AG04450 (cell line): ENCODE measurements at regions not wholly inside any gene's neighbourhood (a gene's known extent, or its start where the extent isn't known, plus 50 kb on each side); places are given as distances from the start of the nearest gene placed in this dataset.

Experiments used
- CTCF ChIA-PET: fragments of 300-600, 350-600 bp; formaldehyde crosslinking; extraction: SDS; loops from one replicate; lab custom pipeline; 2022; ENCODE audit warnings: antibody characterized with exemption, inconsistent platforms; lab: Charles Lee
- POLR2A ChIA-PET: fragments of 350-600 bp; formaldehyde crosslinking; extraction: SDS; loops from one replicate; lab custom pipeline; 2021; ENCODE audit warnings: antibody characterized with exemption, inconsistent platforms; lab: Yijun Ruan, JAX
- DNase-seq: peaks from one replicate; pipeline ENCODE4 v3.0.0-alpha.2; 2011; ENCODE audit warnings: low read depth, low spot score
- H3K27ac ChIP-seq: one replicate; pipeline ENCODE4 v1.5.1; 2012; ENCODE audit warnings: low read depth, low read length, control low read depth
- H3K27me3 ChIP-seq: one replicate; pipeline ENCODE4 v1.6.0; 2012; ENCODE audit warnings: low read length; ENCODE audit not compliant: control insufficient read depth, insufficient read depth
- H3K4me3 ChIP-seq: 2 replicates; pipeline ENCODE4 v1.5.1; 2011; ENCODE audit warnings: mild to moderate bottlenecking, low read depth, low read length, control low read depth
- H3K9me3 ChIP-seq: 2 replicates; pipeline ENCODE4 v1.5.1; 2012; ENCODE audit warnings: low read length; ENCODE audit not compliant: control insufficient read depth, insufficient read depth
- TF ChIP-seq, protein P1 (sequence below): IDR thresholded peaks from 2 replicates; pipeline ENCODE4 v1.5.1; 2011; ENCODE audit warnings: low read depth, low read length, control low read depth, inconsistent platforms

DNA sequence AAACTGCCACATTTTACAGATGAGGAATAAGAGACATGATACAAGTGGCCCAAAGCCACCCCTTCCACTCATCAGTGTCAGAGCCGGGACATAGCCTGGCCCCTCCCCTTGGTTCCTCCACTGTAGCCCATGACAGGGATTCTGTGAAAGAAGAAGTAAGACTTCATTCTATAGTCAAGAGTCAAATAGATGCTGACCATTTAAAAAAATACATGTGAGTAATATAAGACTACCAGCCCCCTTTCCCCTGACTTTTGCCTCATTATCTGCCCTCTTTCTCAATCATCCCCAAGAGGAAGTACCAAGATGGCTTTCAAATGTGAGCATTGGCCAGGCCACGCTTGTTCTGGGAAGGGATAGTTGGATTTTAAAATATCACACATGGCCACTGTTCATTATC is 57.8 kb upstream of the TAB2 start:
- peaks cover 13% of the 10 kb centered on the region for H3K27me3 ChIP-seq
- no peak for DNase-seq
- CTCF ChIA-PET: no interaction called here
- no peak overlapping the region for H3K27ac ChIP-seq
- TF ChIP-seq, protein P1, sequence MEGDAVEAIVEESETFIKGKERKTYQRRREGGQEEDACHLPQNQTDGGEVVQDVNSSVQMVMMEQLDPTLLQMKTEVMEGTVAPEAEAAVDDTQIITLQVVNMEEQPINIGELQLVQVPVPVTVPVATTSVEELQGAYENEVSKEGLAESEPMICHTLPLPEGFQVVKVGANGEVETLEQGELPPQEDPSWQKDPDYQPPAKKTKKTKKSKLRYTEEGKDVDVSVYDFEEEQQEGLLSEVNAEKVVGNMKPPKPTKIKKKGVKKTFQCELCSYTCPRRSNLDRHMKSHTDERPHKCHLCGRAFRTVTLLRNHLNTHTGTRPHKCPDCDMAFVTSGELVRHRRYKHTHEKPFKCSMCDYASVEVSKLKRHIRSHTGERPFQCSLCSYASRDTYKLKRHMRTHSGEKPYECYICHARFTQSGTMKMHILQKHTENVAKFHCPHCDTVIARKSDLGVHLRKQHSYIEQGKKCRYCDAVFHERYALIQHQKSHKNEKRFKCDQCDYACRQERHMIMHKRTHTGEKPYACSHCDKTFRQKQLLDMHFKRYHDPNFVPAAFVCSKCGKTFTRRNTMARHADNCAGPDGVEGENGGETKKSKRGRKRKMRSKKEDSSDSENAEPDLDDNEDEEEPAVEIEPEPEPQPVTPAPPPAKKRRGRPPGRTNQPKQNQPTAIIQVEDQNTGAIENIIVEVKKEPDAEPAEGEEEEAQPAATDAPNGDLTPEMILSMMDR: no peak
- POLR2A ChIA-PET: no interaction called here
- H3K4me3 ChIP-seq: no peak overlapping the region
- no peaks in the 10 kb centered on the region for H3K9me3 ChIP-seq

GRCh38 chr6:149260214-149260874 is 57.2 kb upstream of the TAB2 start:
- ChIA-PET POLR2A (no interaction called here), CTCF (no interaction called here)
- Histone ChIP-seq H3K9me3 (no peaks in the 10 kb centered on the region), H3K27me3 (peaks cover 15% of the 10 kb centered on the region), H3K27ac (no peak overlapping the region), H3K4me3 (no peak overlapping the region)
- DNase-seq: no peak
- TF ChIP-seq, protein P1: no peak

GRCh38 chr6:149261364-149262040 is 56.0 kb upstream of the TAB2 start:
- TF ChIP-seq, protein P1: no peak
- no peak for DNase-seq
- H3K9me3 ChIP-seq: no peaks in the 10 kb centered on the region
- H3K27me3 ChIP-seq: peaks cover 20% of the 10 kb centered on the region
- H3K27ac ChIP-seq: no peak overlapping the region
- ChIA-PET CTCF (interaction anchor here (0.7 kb wide), 1 partner anchor 107 kb away, joined by 4 read pairs; no protein-coding TSS in a partner anchor), POLR2A (no interaction called here)
- H3K4me3 ChIP-seq: no peak overlapping the region

DNA sequence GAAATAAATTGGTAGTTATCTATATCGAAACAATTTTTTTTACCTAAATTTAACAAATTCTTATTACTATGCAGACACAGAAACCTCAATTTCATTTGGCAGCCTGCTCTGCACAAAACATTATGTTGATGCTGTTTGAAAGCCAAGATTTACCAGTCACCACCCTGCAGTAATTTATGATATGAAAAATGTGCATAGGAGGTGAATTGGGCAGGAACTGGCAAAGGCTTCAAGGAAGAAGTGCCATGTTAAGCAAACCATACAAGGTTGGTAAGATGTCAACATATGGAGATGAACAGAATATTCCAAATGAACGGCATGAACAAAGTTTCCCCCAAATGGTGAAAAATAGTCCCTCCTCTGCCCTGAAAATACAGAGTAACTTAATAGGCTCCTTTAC is 54.2 kb upstream of the TAB2 start:
- ChIA-PET CTCF (no interaction called here), POLR2A (no interaction called here)
- Histone ChIP-seq H3K27me3 (peaks cover 26% of the 10 kb centered on the region), H3K4me3 (no peak overlapping the region), H3K9me3 (no peaks in the 10 kb centered on the region), H3K27ac (no peak overlapping the region)
- TF ChIP-seq, protein P1: no peak
- no peak for DNase-seq

DNA sequence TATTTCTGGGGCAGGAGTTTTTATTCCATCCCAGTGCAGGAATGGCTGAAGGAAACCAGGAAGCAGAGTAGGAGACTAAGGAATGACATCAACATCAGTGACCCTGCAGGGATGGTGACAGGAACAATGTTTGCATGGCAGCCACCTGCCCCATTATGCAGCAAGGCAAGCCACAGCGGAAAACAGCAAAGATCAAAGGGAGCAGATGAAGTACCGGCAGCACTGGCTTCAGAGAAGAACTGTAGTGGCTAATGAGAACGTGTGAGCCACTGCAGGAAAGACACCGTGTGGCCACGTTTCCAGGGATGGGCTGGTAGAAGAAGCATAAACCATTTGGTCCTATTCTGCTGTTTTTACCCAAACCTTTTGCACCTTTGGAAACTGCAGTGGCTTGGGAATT is 52.9 kb upstream of the TAB2 start:
- Histone ChIP-seq H3K9me3 (no peaks in the 10 kb centered on the region), H3K4me3 (no peak overlapping the region), H3K27me3 (peaks cover 26% of the 10 kb centered on the region), H3K27ac (no peak overlapping the region)
- no peak for DNase-seq
- POLR2A ChIA-PET: no interaction called here
- CTCF ChIA-PET: no interaction called here
- TF ChIP-seq, protein P1: no peak
